Motor neuron (in vitro differentiated cells): ENCODE measurements at regions not wholly inside any gene's neighbourhood (a gene's known extent, or its start where the extent isn't known, plus 50 kb on each side); places are given as distances from the start of the nearest gene placed in this dataset.

Experiments
- ATAC-seq, 8 experiments: fragments of 200-7000 bp; cut with Tn5 transposase; replicated peaks in 6 of 8; 2 replicates each; pipeline ENCODE4 v1.8.0; 2021; ENCODE audit warnings: mild to moderate bottlenecking in 8 of 8, moderate library complexity in 8 of 8
- H3K27ac ChIP-seq, 2 donors: fragments of 250-450 bp; sonication (Bioruptor Pico); 2 replicates each; pipeline ENCODE4 v1.9.0; 2021; ENCODE audit warnings: antibody characterized with exemption in 2 of 2, mild to moderate bottlenecking in 2 of 2, moderate library complexity in 1 of 2
- H3K4me1 ChIP-seq, 2 donors: fragments of 250-450 bp; sonication (Bioruptor Pico); replicated peaks in 1 of 2; 2 replicates each; pipeline ENCODE4 v1.6.1; 2021; ENCODE audit warnings: antibody characterized with exemption in 2 of 2, mild to moderate bottlenecking in 2 of 2, moderate library complexity in 1 of 2
- H3K4me3 ChIP-seq, 5 donors: fragments of 250-450 bp; sonication (Bioruptor Pico); 2 replicates each; pipeline ENCODE4 v1.9.0; 2021; ENCODE audit warnings: antibody characterized with exemption in 5 of 5, mild to moderate bottlenecking in 5 of 5, moderate library complexity in 4 of 5
- WGBS, 10 experiments: fragments of 450-650 bp; shearing (Covaris generic); methylation state at CpG; one replicate each; pipeline ENCODE4 v1.0.0; 2022; 5-methylcytosine and 5-hydroxymethylcytosine counted together
- in situ Hi-C, 9 experiments: fragments of 400-800 bp; cut with MboI; loops; one replicate each; pipeline ENCODE4 v1.15.0; 2021; ENCODE audit warnings: low sequenced_read_pairs in 9 of 9, low pct_unique_long_range_greater_than_20kb in 2 of 9; ENCODE audit not compliant: unreplicated experiment in 9 of 9

DNA sequence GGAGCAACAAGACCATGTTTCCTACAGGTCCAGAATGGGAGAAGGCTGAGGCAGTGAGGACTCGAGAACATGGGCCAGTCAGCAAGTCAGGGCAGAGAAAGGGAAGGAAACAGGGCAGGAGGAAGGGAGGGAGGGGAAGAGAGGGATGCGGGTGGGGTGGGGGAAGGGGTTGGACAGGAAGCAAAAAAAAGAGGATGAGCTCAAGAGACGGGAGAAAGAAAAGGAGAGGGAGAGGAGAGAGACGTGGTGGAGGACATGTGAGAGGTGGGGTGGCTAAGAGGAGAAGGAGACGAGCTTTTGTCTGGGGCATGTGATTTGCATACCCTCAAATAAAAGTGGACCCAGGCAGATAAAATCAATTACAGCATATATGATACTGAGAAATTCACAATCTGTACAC lies 389.5 kb upstream of the B3GAT1 start:
- WGBS, 10 experiments = 20 to 40% (median 37%) methylated on average over 1 to 2 of the region's 5 CpGs; no CpG with 5 or more reads in 7 of the 10 experiments
- ATAC-seq = peak in 5 of 8 experiments; percentile 44 to 63 (median 58)
- Histone ChIP-seq H3K27ac (peak overlapping the region; percentile 22 to 75), H3K4me1 (peaks cover 31 to 39% of the 10 kb centered on the region in 2 donors), H3K4me3 (peak overlapping the region in 2 of 5 donors; percentile 0 to 12)
- in situ Hi-C loops = no loop called here

DNA sequence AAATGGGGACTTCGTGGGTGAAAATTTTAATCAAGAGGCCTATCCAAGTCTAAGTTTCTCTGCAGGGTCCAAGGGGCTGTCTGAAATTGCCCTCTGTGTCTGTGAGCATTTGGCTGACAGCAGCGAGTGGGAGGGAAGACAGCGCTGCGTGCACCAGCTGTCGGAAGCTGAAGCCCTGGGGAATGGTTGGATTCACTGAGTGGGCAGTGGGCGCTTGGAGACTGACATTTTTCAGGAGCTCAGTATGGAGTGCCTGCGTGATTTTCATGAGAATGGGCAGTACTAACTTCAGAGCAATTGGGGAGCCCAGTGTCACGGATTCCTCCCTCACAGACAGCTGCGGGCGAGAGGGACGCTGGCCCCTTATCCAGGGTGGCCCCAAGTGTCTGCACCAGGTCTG lies 388.8 kb upstream of the B3GAT1 start:
- Histone ChIP-seq H3K4me3 (no peak overlapping the region), H3K4me1 (peaks cover 31 to 39% of the 10 kb centered on the region in 2 donors), H3K27ac (peak overlapping the region in 1 of 2 donors; percentile 75)
- WGBS, 10 experiments = 5 to 100% (median 22%) methylated on average over 1 to 8 of the region's 11 CpGs; no CpG with 5 or more reads in 2 of the 10 experiments
- peak in 4 of 8 experiments; percentile 7 to 33 (median 27) for ATAC-seq
- in situ Hi-C loops = no loop called here

DNA sequence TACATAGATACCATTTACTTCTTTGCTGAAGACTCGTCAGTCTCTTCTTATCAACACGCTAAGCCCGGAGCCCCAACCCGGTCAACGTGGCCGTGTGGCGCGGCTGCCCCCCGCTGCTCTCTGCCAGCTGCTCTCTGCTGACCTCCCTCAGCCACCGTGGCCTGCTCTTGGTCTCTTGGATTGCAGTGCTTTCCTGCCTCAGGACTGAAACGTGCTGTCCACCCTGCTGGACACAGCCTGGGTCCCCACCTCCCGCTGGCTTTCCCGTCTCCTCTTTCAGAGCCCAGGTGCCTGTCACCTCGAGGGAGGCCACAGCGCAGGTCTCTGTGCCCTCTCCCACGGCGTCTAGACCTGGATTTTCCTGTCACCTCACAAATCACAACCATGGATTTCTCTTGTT lies 388.1 kb upstream of the B3GAT1 start:
- H3K4me3 ChIP-seq = no peak overlapping the region
- peaks cover 31 to 39% of the 10 kb centered on the region in 2 donors for H3K4me1 ChIP-seq
- H3K27ac ChIP-seq = no peak overlapping the region
- WGBS, 10 experiments = 29 to 90% (median 73%) methylated on average over 2 to 14 of the region's 17 CpGs; no CpG with 5 or more reads in 6 of the 10 experiments
- no peak for ATAC-seq
- in situ Hi-C loops = no loop called here

DNA sequence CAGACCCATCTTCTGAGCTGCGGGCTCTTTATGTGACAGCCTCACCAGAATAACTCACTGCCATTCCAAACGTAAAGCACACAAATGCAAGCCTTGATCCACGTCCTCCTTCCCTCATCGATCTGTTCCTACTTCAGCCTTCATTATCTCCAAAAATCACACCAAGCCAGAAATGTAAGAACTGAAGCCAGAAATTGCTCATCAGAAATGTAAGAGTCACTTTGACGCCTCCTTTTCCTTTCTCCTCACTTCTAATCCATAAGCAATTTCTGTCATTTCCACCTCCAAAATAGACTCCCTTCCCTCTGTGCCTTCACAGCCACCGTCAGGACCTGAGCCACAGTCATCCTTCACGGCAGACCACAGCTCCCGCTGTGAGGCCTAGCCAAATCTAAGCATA lies 387.3 kb upstream of the B3GAT1 start:
- Histone ChIP-seq H3K4me3 (no peak overlapping the region), H3K4me1 (peaks cover 31 to 39% of the 10 kb centered on the region in 2 donors), H3K27ac (no peak overlapping the region)
- in situ Hi-C loops = no loop called here
- ATAC-seq = no peak
- 13 to 100% (median 78%) methylated on average over 1 to 6 of the region's 8 CpGs; no CpG with 5 or more reads in 1 of the 10 experiments for WGBS, 10 experiments

DNA sequence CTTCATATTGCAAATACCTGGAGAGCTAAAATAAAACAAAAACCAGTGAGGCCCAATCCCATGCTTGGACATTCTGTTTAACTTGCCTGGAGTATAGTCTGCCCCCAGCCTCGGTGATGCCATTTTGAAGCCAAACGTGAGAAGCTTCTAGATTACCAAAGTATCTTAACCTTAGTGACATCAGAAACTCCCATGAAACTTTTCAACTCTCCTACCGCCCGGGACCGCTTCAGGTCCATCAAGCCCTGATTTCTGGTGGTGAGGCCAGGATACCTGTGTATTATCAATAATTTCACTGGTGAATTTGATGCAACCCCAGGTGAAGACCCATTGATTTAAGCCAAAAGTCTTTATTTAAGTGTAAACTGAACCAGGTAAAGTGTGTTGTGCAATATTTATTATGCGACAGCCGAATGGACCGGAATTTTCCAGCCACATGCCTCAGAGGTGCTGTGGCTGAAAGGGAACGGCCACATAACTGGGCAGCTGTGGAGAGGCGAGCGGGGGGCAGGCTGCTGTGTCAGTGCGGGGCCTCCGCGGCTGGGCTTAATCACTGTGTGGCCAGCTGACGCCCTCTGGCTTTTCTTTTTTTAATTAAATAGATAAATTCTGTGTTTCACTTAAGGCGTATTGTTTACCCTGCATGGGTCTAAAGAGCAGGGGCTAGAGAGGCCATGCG lies 385.5 kb upstream of the B3GAT1 start:
- H3K27ac ChIP-seq = no peak overlapping the region
- H3K4me3 ChIP-seq = no peak overlapping the region
- H3K4me1 ChIP-seq = peaks cover 26 to 31% of the 10 kb centered on the region in 2 donors
- 0 to 92% (median 83%) methylated on average over 1 to 14 of the region's 17 CpGs for WGBS, 10 experiments
- peak in 1 of 8 experiments; percentile 3 for ATAC-seq
- in situ Hi-C loops = no loop called here

DNA sequence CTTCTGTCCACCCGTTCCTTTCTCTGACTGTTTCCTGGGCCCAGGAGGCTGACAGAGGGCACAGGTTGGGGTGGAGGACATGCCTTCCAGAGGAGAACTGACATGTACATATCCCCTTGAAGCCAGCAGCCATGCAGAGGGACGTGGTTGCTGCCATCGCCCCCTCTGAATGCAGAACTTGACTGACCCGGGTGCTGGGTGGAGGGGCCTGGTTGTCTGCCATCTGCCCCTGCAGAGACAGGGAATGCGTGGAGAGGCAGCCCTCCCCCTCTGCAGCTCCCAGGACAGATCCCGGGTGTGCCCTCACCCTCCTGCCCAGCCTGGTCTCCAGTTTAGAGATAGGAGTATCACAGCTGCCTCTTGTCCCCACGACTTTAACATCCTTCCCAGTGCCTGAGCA lies 383.0 kb upstream of the B3GAT1 start:
- no peak for ATAC-seq
- in situ Hi-C loops = no loop called here

DNA sequence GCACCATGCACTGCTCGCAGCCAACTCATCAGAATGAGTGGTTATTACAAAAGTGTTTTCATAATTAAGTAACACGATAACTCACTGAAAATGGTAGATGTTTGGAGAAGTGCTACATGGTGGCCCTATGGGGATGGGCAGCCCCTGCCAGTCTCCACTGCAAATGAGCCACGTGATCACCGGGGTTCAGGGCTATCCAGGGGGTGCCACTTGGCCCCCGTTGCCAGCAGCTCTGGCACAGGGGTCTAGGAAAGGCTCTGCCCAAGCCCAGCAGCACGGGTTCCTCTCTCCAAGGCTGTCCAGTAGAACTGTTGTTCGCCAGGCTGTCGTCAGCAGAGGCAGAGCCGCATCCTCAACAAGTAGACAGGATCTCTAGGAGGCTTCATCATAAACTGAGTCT lies 382.1 kb upstream of the B3GAT1 start:
- in situ Hi-C loops = no loop called here
- 0 to 100% (median 91%) methylated on average over 1 to 9 of the region's 9 CpGs; no CpG with 5 or more reads in 4 of the 10 experiments for WGBS, 10 experiments

More for the DNA sequence above, 383.0 kb upstream of the B3GAT1 start:
- 0 to 100% (median 83%) methylated on average over 1 to 3 of the region's 7 CpGs; no CpG with 5 or more reads in 3 of the 10 experiments for WGBS, 10 experiments
- Histone ChIP-seq H3K27ac (no peak overlapping the region), H3K4me1 (peaks cover 6 to 14% of the 10 kb centered on the region in 2 donors), H3K4me3 (no peak overlapping the region)

DNA sequence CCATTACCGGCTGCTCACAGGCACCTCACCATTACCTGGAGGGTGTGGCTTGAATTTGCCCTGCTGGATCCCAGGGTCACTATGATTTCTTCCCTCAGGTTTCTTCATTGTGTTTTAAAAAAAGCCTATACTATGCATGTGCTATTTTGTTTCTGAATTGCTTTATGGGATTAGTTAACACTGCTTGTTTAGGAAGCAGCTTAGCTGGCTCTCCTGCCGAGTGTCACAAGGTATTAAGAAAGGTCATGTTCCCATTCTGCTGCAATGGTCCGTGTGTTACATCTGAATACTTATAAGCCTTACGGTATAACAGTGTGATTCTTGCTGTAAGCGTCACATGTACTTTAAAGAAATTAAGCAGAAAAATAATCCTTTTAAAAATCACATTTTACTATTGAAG lies 380.6 kb upstream of the B3GAT1 start:
- no peak overlapping the region for H3K4me3 ChIP-seq
- H3K27ac ChIP-seq = no peak overlapping the region
- in situ Hi-C loops = no loop called here
- 0 to 82% (median 62%) methylated on average over 1 to 5 of the region's 5 CpGs for WGBS, 10 experiments
- ATAC-seq = no peak
- H3K4me1 ChIP-seq = peaks cover 6 to 7% of the 10 kb centered on the region in 2 donors

More for the DNA sequence above, 382.1 kb upstream of the B3GAT1 start:
- no peak for ATAC-seq
- Histone ChIP-seq H3K27ac (no peak overlapping the region), H3K4me1 (peaks cover 6 to 10% of the 10 kb centered on the region in 2 donors), H3K4me3 (no peak overlapping the region)

DNA sequence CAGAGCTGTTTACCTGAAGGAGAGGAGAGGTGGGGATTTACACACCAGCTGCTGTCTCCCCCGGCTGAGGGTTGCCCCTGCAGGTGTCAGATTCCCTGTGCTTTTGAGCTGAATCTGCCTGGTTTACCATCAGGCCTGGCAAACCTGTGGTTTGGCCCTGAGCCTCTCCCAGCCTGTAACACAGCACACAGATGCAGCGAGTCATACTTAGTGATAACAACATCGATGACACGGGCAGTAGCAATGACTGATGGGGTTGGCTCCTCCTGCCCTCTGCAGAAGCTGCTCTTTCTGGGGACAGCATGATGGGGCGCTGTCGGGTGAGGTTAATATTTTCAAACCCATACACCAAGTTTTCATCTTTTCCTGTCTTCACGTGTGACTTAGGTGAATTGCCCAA lies 380.0 kb upstream of the B3GAT1 start:
- Histone ChIP-seq H3K27ac (no peak overlapping the region), H3K4me3 (no peak overlapping the region), H3K4me1 (peaks cover 6 to 11% of the 10 kb centered on the region in 2 donors)
- ATAC-seq = peak in 5 of 8 experiments; percentile 84 to 97 (median 93)
- in situ Hi-C loops = no loop called here
- WGBS, 10 experiments = 0 to 80% (median 61%) methylated on average over 1 to 7 of the region's 7 CpGs; no CpG with 5 or more reads in 3 of the 10 experiments

DNA sequence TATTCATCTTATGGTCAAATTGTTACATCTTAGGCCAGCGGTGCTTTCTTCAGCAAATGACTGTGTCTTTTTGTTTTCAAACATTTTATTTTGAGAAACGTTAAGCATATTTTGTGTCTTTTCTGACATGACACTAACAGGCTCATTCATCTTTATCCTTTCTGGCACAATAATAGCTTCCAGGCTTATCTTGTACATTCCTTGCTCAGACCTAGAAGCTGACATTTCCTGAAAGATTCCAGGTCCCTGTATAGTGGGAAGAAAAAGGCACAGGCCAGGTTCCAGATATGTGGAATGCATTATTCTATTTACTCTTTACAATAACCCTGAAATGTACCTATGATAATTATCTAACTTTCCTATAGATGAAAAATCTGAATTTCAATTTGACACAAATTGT lies 379.1 kb upstream of the B3GAT1 start:
- in situ Hi-C loops = no loop called here
- WGBS, 10 experiments = 0 to 90% (median 71%) methylated on average over 1 to 2 of the region's 2 CpGs
- no peak overlapping the region for H3K27ac ChIP-seq

DNA sequence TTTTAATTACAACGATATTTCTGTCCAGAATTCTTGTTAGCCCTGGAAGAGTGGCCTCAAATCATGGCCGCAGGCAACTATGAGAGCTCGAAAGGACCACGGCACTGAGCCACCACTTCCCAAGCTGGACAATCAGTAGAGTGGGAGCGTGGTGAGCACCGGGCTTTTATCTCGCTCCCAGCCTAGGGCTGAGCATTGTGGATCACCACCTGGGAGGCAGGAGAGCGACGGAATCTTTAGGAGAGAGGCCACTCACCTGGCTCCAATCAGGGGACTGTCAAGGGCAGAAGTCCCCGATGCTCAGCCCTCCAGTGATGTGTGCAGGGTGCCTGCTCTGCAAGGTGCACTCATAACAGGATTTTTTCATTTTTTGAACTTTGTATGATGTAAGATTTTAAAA lies 377.1 kb upstream of the B3GAT1 start:
- no peak overlapping the region for H3K27ac ChIP-seq
- in situ Hi-C loops = no loop called here
- H3K4me1 ChIP-seq = peaks cover 15 to 24% of the 10 kb centered on the region in 2 donors
- no peak for ATAC-seq
- H3K4me3 ChIP-seq = no peak overlapping the region
- 0 to 100% (median 89%) methylated on average over 1 to 10 of the region's 10 CpGs; no CpG with 5 or more reads in 1 of the 10 experiments for WGBS, 10 experiments

More for the DNA sequence above, 379.1 kb upstream of the B3GAT1 start:
- no peak for ATAC-seq
- Histone ChIP-seq H3K4me3 (no peak overlapping the region), H3K4me1 (peaks cover 6 to 11% of the 10 kb centered on the region in 2 donors)

DNA sequence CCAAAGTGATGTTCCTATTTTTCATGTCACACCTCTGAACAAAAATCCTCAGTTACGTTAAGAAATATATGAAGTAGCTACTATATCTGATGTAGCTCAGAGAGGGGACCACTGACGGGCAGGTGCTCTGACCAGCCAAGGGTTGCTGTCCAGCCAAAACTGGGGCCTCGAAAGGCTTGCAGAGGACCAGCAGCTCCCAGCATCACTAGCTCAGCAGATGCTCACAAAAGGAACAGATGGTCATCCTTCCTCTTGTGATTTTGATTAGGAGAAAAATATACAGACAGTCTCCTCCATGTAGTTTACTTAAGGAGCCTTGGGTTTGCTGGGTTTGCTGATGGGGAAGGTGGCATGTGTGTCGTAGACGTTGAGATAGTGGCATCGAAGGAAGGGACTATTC lies 374.6 kb upstream of the B3GAT1 start:
- 7 to 100% (median 85%) methylated on average over 1 to 6 of the region's 6 CpGs; no CpG with 5 or more reads in 2 of the 10 experiments for WGBS, 10 experiments
- in situ Hi-C loops = no loop called here
- Histone ChIP-seq H3K4me1 (peaks cover 14 to 24% of the 10 kb centered on the region in 2 donors), H3K4me3 (no peak overlapping the region), H3K27ac (no peak overlapping the region)
- ATAC-seq = no peak

DNA sequence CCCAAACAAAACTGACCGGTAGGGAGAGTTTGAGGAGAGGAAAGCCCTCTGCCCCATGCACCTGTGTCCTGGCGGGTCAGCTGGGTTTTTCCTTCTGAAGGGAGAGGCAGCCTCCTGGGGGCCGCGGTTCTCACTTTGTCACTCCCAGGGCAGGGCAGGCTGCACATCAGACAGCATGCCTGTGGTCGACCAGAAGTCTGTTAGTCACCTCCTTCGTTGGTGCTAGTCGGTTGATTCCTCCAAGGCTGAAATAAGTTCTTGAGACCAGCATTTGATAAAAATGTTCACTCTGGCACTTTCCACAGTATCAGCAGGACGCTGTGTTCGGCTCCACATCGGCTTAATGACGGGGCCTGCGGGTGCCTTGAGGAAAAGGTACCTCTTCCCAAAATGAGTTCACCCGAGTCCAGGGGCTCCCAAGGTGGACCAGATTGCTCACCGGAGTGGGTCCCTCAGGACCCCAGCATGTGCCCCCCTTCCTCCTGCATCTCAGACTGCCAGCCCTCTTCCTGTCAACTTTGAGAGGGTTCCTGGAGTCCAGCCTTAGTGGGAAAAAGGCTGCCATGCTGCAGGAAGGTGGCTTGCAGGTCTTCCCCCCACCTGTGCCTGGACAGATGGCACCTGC lies 373.7 kb upstream of the B3GAT1 start:
- no peak overlapping the region for H3K27ac ChIP-seq
- 33 to 100% (median 88%) methylated on average over 3 to 13 of the region's 14 CpGs; no CpG with 5 or more reads in 3 of the 10 experiments for WGBS, 10 experiments
- no peak overlapping the region for H3K4me3 ChIP-seq
- ATAC-seq = no peak
- in situ Hi-C loops = no loop called here
- H3K4me1 ChIP-seq = peaks cover 14 to 30% of the 10 kb centered on the region in 2 donors
